Effector memory CD8-positive, alpha-beta T cell (primary cell): ENCODE measurements at regions not wholly inside any gene's neighbourhood (a gene's known extent, or its start where the extent isn't known, plus 50 kb on each side); places are given as distances from the start of the nearest gene placed in this dataset.

Experiments
- ATAC-seq: fragments of 150-1000 bp; cut with Tn5 transposase; replicated peaks from 2 replicates; pipeline ENCODE4 v1.10.0; 2021; ENCODE audit warnings: mild to moderate bottlenecking, moderate library complexity
- DNase-seq, 3 experiments: peaks; one replicate each; pipeline ENCODE4 v3.0.0; 2021
- H3K27ac Mint-ChIP-seq, 2 donors: one replicate each; pipeline ENCODE4 v1.8.0; 2022; ENCODE audit warnings: mild to moderate bottlenecking in 2 of 2, mixed read lengths in 2 of 2, moderate library complexity in 2 of 2
- H3K27me3 Mint-ChIP-seq, 2 donors: one replicate each; pipeline ENCODE4 v1.8.0; 2022; ENCODE audit warnings: mixed read lengths in 2 of 2
- H3K36me3 Mint-ChIP-seq: one replicate; pipeline ENCODE4 v1.8.0; 2022; ENCODE audit warnings: mild to moderate bottlenecking, moderate library complexity, mixed read lengths; ENCODE audit not compliant: insufficient read depth
- H3K4me1 Mint-ChIP-seq, 2 donors: one replicate each; pipeline ENCODE4 v1.8.0; 2022; ENCODE audit warnings: low read depth in 2 of 2, mixed read lengths in 2 of 2
- H3K4me3 Mint-ChIP-seq, 2 donors: one replicate each; pipeline ENCODE4 v1.8.0; 2022; ENCODE audit warnings: mild to moderate bottlenecking in 2 of 2, mixed read lengths in 2 of 2, moderate library complexity in 2 of 2
- H3K9me3 Mint-ChIP-seq, 2 donors: one replicate each; pipeline ENCODE4 v1.8.0; 2022; ENCODE audit warnings: mixed read lengths in 2 of 2

GRCh38 chr15:56783156-56783856 is 50.0 kb upstream of the ZNF280D start:
- Mint-ChIP-seq H3K27me3 (no peaks in the 10 kb centered on the region), H3K9me3 (peaks cover 0 to 1% of the 10 kb centered on the region in 2 donors), H3K36me3 (no peaks in the 10 kb centered on the region), H3K4me3 (no peak overlapping the region), H3K4me1 (peaks cover 11 to 15% of the 10 kb centered on the region in 2 donors), H3K27ac (no peak overlapping the region)
- DNase-seq (no peak), ATAC-seq (no peak)
